Adrenal gland (tissue), 5 donors: ENCODE measurements at regions not wholly inside any gene's neighbourhood (a gene's known extent, or its start where the extent isn't known, plus 50 kb on each side); places are given as distances from the start of the nearest gene placed in this dataset.

Experiments used
- POLR2A ChIP-seq, 2 donors: fragments of 450-650 bp; IDR thresholded peaks; one replicate each; pipeline ENCODE4 v1.6.1; 2017; ENCODE audit warnings: antibody characterized with exemption in 2 of 2, mild to moderate bottlenecking in 2 of 2, moderate library complexity in 1 of 2
- TF ChIP-seq, protein P1 (sequence below), 6 experiments: fragments of 450-650 bp in 4 of 6; fragments of 200-600 bp in 2 of 6; sonication (generic) in 1 of 6; IDR thresholded peaks; 1 replicate in 5 of 6; 2 replicates in 1 of 6; pipeline versions ENCODE4 v1.5.1 to v1.8.0; 2016 to 2021; ENCODE audit warnings: antibody characterized with exemption in 6 of 6, mild to moderate bottlenecking in 2 of 6, moderate library complexity in 1 of 6
- donor health status: DM: no; HTN: no; CAD: no.

- TF ChIP-seq, protein P1, sequence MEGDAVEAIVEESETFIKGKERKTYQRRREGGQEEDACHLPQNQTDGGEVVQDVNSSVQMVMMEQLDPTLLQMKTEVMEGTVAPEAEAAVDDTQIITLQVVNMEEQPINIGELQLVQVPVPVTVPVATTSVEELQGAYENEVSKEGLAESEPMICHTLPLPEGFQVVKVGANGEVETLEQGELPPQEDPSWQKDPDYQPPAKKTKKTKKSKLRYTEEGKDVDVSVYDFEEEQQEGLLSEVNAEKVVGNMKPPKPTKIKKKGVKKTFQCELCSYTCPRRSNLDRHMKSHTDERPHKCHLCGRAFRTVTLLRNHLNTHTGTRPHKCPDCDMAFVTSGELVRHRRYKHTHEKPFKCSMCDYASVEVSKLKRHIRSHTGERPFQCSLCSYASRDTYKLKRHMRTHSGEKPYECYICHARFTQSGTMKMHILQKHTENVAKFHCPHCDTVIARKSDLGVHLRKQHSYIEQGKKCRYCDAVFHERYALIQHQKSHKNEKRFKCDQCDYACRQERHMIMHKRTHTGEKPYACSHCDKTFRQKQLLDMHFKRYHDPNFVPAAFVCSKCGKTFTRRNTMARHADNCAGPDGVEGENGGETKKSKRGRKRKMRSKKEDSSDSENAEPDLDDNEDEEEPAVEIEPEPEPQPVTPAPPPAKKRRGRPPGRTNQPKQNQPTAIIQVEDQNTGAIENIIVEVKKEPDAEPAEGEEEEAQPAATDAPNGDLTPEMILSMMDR (IDR thresholded peaks at IDR 0.05), result no peak
- no peak for TF ChIP-seq POLR2A (IDR thresholded peaks at IDR 0.05)
These were observed 140.8 kb upstream of the ZNF644 start for GRCh38 chr1:91162613-91163012.
